Activated CD4-positive, alpha-beta T cell treated with anti-CD3 and anti-CD28 coated beads, Interleukin-2, amount 50 U/mL, for 48 hours (primary cell): ENCODE measurements at regions not wholly inside any gene's neighbourhood (a gene's known extent, or its start where the extent isn't known, plus 50 kb on each side); places are given as distances from the start of the nearest gene placed in this dataset.
"Not testable (repeated sequence)": the region's sequence is repeated elsewhere in the genome, so short reads cannot be mapped to it uniquely, and the experiment has no call there.

Experiments used
- DNase-seq, 2 experiments: peaks; one replicate each; pipeline ENCODE4 v3.0.0-alpha.2; 2020

DNA sequence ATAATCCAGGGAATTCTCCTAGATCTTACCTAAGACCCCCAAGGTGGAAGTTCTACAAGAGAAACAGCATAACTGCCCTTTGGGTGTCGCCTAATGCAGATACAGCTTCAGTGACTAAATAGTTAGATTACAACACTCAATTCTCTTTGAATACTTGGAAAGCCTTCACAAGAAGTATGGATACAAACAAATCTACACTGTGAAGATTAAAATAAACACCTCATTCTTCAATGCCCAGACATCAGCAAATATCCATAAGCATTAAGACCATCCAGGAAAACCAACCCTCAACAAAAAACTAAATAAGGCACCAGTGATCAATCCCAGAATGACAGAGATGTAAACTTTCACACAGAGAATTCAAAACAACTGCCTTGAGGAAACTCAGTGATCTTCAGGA, 963.2 kb downstream of the PLOD2 start:
- no peak for DNase-seq

- no peak for DNase-seq
Measured at GRCh38 chr3:145209561-145209960, 951.4 kb downstream of the PLOD2 start.

DNA sequence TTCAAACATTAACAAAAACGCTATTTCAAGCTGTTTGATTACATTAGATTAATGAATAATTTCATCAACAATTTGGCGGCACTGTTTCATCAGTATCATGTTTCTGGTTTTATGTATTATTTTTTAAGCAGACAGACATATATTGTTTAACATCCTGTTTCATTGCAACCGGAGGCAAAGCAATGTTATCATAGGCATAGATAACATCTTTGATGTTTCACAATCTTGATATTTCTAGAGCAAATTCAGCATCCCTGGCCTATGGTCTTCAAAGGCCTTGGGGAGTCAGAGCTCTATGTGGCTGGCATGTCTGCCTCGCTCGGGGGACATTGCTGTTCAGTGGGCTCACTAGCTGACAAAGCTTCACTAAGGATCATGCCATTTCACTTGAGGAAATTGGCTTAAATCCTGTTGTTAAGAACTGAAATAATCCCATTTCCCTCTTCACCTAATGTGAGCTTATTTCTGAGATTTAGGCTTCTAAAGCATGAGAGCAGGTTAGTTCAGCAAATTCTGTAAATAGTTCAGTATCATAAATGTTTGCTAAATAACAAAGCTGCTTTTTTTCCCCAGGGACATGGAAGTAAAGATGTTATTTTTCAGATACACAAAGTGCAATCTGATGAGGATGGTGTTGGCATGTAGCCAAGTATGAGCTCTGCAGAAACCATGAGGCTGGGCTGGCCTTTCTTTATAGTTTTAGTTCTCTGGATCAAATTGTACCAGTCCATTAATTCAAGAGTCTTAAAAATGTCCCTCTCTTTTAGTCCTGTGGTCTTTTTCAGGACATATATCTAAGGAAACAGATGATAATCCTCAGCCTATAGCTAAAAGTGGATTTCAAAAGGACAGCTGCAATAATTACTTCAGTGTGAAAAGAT, 941.4 kb downstream of the PLOD2 start:
- no peak for DNase-seq

GRCh38 chr3:145224886-145225285, 936.1 kb downstream of the PLOD2 start:
- no peak for DNase-seq

DNA sequence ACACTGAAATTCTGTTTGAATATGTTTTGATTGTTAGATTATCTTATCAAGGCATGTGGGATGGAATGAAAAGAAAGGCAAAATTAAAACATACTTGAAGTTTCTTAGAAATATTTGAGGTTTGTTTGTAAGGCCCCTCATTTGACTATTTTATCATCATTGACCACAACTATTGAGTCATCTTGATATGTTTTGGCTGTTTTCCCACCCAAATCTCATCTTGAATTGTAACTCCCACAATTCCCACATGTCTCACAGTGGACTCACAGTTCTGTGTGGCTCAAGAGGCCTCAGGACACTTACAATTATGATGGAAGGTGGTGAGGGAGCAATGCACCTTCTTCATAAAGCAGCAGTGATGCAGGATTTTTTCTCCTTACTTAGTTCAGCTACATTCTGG, 917.1 kb downstream of the PLOD2 start:
- DNase-seq, result no peak

DNA sequence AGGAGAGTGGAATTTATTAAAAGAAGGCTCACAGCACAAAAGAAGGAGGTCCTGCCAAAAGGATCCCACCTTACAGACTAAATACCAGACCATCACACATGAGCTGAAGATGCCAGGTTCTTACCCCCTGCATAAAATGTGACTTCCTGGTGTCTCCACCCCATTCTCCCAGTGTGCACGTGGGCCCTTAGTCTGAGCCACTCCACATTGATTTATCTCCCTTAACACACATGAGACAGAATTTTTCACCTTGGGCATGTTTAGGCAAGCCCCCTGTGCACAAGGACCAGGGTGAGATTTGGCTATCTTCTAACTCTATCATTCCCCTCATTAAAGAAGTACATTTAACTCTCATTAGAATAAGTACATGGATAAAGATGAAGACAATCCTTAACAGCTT, 916.7 kb downstream of the PLOD2 start:
- DNase-seq, result no peak

DNA sequence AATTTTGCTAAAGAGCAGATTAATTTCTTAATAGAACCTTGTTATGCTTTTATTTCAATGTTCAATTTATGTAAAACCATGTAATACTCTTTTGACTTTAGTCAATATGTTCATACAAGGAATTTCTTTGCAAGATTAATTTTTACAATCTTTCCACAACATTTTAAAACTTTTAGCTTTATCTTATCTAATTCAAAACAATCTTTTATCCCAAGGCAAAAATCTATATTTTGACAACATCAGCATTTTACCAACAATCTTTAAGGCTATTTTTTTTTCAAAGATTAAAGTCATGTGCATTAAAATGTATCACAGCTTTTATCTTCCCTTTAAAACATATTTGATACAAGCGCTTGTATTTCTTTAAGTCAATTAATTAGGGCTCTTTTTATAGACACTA, 914.7 kb downstream of the PLOD2 start:
- DNase-seq, result no peak

DNA sequence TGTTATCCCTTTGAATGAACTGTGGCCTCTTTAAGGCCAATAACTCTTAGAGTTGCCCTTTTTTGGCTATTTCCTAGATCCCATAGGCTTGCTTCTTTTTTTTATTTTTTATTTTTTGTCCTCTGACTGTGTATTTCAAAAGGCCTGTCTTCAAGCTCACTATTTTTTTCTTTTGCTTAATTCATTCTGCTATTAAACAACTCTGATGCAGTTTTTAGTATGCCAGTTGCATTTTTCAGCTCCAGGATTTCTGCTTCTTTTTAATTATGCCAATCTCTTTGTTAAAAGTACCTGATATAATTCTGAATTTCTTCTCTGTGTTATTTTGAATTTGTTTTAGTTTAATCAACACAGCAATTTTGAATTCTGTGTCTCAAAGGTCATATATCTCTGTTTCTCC, 912.1 kb downstream of the PLOD2 start:
- no peak for DNase-seq

DNA sequence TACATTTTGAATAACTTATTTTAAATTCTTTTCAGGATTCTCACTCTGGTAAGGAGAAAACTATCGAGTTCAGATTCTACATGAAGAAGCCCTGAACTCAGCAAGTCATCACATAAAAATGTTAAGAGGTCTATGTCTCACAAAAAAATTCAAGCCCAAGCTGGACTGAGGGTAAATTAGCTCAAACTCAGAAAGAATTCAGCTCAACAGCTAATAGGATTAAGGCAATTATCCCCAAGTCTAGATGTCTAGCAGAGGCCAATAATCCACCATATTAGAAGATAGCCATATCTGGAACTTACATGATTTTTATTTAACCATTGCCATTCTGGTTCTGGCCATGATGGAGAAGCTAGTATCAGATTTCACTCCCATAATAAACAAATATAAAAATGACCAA, 909.7 kb downstream of the PLOD2 start:
- no peak for DNase-seq

- DNase-seq, result not testable (repeated sequence)
Measured at GRCh38 chr3:145257967-145258366, 903.0 kb downstream of the PLOD2 start.

DNA sequence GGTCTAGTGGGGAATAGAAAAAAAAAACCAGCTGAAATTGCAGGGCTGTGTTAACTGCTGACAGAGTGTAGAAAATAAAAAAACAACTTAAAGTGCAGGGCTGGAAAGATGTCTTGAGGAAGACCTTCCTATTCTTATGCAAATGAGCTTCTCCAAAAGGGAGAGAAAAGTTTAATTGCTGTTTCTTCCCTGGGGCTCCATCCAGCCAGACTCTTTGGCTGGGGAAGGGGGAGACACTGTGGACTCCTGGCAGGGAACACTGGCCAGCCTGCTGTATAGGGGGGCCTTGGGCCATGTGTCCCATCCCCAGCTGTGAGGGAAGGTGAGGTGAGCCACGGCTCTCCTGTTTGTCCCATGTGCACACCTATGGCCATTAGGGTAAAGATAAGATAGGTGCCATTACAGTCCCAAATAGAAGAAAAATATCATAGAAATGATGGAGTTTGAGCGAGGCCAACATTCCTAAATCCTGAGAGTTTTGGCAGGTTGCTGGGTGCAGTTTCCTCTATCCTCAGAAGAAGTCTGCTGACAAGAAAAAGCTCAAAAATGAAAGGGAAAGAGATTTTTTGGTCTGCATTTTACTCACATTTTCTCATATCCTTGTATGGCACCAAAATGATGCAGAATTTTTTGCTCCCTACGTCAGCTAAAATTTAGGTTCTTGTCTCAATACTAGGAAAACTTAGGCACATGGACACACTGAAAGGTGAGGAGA, 901.7 kb downstream of the PLOD2 start:
- DNase-seq, result no peak

DNA sequence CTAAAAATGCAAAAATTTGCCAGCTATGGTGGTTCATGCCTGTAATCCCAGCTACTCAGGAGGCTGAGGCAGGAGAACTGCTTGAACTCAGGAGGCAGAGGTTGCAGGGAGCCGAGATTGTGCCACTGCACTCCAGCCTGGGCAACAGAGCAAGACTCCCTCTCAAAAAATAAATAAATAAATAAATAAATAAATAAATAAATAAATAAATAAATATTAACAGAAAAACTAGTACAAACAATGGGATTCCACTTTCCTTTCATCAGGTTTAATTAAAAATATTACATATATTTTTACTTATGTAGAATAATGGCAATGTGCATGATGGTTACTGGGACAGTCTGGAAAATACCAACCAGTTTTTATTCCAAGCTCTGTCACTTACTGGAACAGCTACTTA, 897.5 kb downstream of the PLOD2 start:
- not testable (repeated sequence) for DNase-seq

- DNase-seq, result no peak
Measured at GRCh38 chr3:145266368-145266767, 894.6 kb downstream of the PLOD2 start.

GRCh38 chr3:145269106-145269505, 891.9 kb downstream of the PLOD2 start:
- DNase-seq, result no peak

DNA sequence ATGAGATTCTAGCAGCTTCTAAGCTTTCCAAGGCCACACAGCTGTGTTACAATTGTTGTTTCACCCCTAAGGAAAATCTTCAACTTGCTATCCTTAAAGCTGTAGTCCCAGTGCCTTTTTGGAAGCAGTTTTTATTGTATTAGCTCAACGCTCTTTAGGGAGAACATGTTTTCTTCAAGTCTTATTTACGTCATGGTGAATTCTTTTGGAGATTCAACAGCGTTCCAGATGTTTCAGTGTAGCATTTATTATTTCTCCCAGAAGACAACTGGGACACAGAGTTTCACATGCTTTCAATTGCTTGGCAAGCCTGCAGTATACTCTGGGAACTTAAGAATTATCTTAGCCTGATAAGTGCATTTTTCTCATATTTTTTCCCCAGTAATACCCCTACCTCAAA, 888.3 kb downstream of the PLOD2 start:
- DNase-seq, result no peak

- DNase-seq, result no peak
Measured at GRCh38 chr3:145282505-145282904, 878.5 kb downstream of the PLOD2 start.

GRCh38 chr3:145286937-145287336, 874.0 kb downstream of the PLOD2 start:
- DNase-seq, result no peak

DNA sequence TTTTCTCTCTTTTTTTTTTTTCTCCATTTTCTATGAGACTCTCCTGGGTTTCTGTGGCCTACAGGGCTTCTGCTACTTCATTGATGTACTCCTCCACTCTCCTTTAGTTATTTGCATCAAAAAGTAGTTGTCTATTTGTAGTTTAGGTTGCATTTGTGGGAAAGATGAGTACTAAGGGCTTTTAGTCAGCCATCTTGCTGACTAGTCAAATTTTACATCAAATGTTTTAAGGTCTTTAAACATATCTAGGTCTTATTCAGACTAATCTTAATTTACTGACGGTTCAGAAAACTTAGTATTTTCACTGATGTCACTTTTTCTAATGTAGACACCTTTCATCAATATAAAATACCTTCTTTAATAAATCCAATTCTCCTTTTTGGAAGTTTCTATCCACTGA, 871.0 kb downstream of the PLOD2 start:
- DNase-seq, result no peak

DNA sequence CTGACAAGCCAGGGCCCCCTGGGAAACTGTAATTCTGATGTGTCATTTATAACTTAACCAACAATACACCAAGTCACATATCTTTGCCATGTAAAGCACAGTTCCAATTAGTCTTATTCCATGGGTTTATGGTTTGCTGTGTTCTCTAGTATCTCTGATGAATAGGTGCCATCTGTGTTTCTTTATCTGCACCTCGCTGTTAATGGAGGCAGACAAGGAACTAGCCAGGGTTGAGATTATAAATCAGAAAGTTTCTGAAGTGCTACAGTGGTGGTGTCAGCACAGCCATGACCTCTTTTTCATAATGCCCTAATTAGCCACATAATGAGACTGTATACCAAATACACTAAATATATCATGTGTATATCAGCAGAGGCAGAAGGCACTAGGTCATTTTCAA, 866.4 kb downstream of the PLOD2 start:
- no peak for DNase-seq

GRCh38 chr3:145307272-145307671, 853.7 kb downstream of the PLOD2 start:
- no peak for DNase-seq

GRCh38 chr3:145313751-145314150, 847.2 kb downstream of the PLOD2 start:
- DNase-seq, result no peak

GRCh38 chr3:145316253-145316652, 844.7 kb downstream of the PLOD2 start:
- not testable (repeated sequence) for DNase-seq

DNA sequence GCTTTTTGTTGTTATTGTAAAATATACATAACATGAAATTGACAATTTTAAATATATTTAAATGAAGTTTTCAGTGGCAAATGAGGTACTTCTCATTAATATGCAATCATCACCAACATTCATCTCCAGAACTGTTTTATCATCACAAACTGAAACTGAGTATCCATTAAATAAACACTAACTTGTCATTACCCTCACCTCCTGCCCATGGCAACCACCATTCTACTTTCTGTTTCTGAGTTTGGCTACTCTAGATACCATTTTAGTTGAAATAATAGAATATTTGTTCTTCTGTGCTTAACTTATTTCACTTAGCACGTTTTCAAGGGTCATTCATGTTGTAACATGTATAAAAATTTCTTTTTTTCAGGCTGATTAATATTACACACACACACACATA, 834.3 kb downstream of the PLOD2 start:
- DNase-seq, result no peak

DNA sequence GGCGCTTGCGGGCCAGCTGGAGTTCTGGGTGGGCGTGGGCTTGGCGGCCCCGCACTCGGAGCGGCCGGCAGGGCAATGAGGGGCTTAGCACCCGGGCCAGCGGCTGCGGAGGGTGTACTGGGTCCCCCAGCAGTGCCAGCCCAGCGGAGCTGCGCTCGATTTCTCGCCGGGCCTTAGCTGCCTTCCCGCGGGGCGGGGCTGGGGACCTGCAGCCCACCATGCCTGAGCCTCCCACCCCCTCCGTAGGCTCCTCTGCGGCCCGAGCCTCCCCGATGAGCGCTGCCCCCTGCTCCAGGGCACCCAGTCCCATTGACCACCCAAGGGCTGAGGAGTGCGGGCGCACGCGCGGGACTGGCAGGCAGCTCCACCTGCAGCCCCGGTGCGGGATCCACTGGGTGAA, 827.6 kb downstream of the PLOD2 start:
- not testable (repeated sequence) for DNase-seq
